Fibroblast of lung (primary cell): ENCODE measurements at regions not wholly inside any gene's neighbourhood (a gene's known extent, or its start where the extent isn't known, plus 50 kb on each side); places are given as distances from the start of the nearest gene placed in this dataset.
A peak's percentile ranks its signal among the peaks of the same experiment; 100 is the strongest.

Experiments used
- DNase-seq, 2 donors: peaks; one replicate each; pipeline versions ENCODE4 v3.0.0 to v3.0.0-alpha.2; 2010; ENCODE audit warnings: low read depth in 2 of 2
- H2AFZ ChIP-seq: 2 replicates; pipeline ENCODE4 v1.5.1; 2012; ENCODE audit warnings: low read length, control low read depth, inconsistent platforms
- H3K27ac ChIP-seq: 2 replicates; pipeline ENCODE4 v1.5.1; 2011; ENCODE audit warnings: low read length, control low read depth; ENCODE audit not compliant: insufficient read depth
- H3K27me3 ChIP-seq: 2 replicates; pipeline ENCODE4 v1.5.1; 2011; ENCODE audit warnings: mild to moderate bottlenecking, low read length; ENCODE audit not compliant: control insufficient read depth, insufficient read depth
- H3K36me3 ChIP-seq: 2 replicates; pipeline ENCODE4 v1.5.1; 2011; ENCODE audit warnings: low read length; ENCODE audit not compliant: control insufficient read depth, insufficient read depth
- H3K4me1 ChIP-seq: 2 replicates; pipeline ENCODE4 v1.5.1; 2011; ENCODE audit warnings: low read length; ENCODE audit not compliant: control insufficient read depth, insufficient read depth; ENCODE audit errors: extremely low read depth
- H3K4me2 ChIP-seq: 2 replicates; pipeline ENCODE4 v1.5.1; 2011; ENCODE audit warnings: low read length, control low read depth; ENCODE audit not compliant: insufficient read depth; ENCODE audit errors: extremely low read depth
- H3K4me3 ChIP-seq, 4 experiments: fragments of 200-600 bp in 1 of 4; sonication (generic) in 1 of 4; replicated peaks in 1 of 4; 2 replicates each; pipeline ENCODE4 v1.5.1; 2011 to 2016; ENCODE audit warnings: low read length in 4 of 4, low read depth in 3 of 4, mild to moderate bottlenecking in 3 of 4, control low read depth in 2 of 4, inconsistent platforms in 1 of 4, mixed read lengths in 1 of 4; ENCODE audit not compliant: insufficient read depth in 1 of 4; ENCODE audit errors: control extremely low read depth in 1 of 4
- H3K79me2 ChIP-seq: 2 replicates; pipeline ENCODE4 v1.5.1; 2012; ENCODE audit warnings: mild to moderate bottlenecking, low read length, inconsistent platforms; ENCODE audit not compliant: control insufficient read depth, insufficient read depth
- H3K9ac ChIP-seq: 2 replicates; pipeline ENCODE4 v1.5.1; 2011; ENCODE audit warnings: mild to moderate bottlenecking, low read length, control low read depth; ENCODE audit not compliant: insufficient read depth
- H3K9me3 ChIP-seq: 2 replicates; pipeline ENCODE4 v1.5.1; 2012; ENCODE audit warnings: low read depth, low read length; ENCODE audit not compliant: control insufficient read depth, insufficient read depth
- H4K20me1 ChIP-seq: 2 replicates; pipeline ENCODE4 v1.5.1; 2011; ENCODE audit warnings: low read length; ENCODE audit not compliant: control insufficient read depth, insufficient read depth; ENCODE audit errors: extremely low read depth
- EZH2 ChIP-seq: IDR thresholded peaks from 2 replicates; pipeline ENCODE4 v1.5.1; 2012; ENCODE audit warnings: low read length, control low read depth, mild to moderate bottlenecking; ENCODE audit errors: missing control alignments
- TF ChIP-seq, protein P1 (sequence below), 2 donors: IDR thresholded peaks in 1 of 2; conservative IDR thresholded peaks in 1 of 2; 1 replicate in 1 of 2; 2 replicates in 1 of 2; pipeline ENCODE4 v1.5.1; 2011 to 2012; ENCODE audit warnings: low read length in 2 of 2, control low read depth in 1 of 2, inconsistent platforms in 1 of 2, low read depth in 1 of 2, mild to moderate bottlenecking in 1 of 2

DNA sequence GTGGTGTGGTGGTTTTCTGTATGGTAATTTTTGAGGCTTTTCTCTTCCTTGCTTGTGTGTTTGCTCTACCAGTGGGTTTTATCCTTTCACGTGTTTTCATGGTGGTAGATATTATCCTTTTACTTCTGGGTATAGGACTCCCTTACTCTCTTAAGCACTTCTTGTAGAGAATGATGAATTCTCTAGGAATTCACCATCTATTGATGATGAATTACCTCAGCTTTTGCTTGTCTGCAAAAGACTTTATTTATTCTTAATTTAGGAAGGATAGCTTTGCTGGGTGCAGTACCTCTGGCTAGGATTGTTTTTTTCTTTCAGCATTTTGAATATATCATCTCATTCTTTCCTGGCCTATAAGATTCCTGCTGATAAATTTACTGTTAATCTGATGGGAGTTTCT, 415.3 kb downstream of the PDGFC start:
- H3K9me3 ChIP-seq, result no peaks in the 10 kb centered on the region
- H3K27me3 ChIP-seq, result no peaks in the 10 kb centered on the region
- no peak overlapping the region for H2AFZ ChIP-seq
- no peaks in the 10 kb centered on the region for H3K36me3 ChIP-seq
- no peak overlapping the region for H3K4me2 ChIP-seq
- H3K4me1 ChIP-seq, result peaks cover 5% of the 10 kb centered on the region
- no peak overlapping the region for H3K27ac ChIP-seq
- no peaks in the 10 kb centered on the region for H4K20me1 ChIP-seq
- DNase-seq, result peak in 1 of 2 donors; percentile 82
- H3K79me2 ChIP-seq, result no peaks in the 10 kb centered on the region
- no peak overlapping the region for H3K9ac ChIP-seq
- TF ChIP-seq EZH2, result no peak
- TF ChIP-seq, protein P1, sequence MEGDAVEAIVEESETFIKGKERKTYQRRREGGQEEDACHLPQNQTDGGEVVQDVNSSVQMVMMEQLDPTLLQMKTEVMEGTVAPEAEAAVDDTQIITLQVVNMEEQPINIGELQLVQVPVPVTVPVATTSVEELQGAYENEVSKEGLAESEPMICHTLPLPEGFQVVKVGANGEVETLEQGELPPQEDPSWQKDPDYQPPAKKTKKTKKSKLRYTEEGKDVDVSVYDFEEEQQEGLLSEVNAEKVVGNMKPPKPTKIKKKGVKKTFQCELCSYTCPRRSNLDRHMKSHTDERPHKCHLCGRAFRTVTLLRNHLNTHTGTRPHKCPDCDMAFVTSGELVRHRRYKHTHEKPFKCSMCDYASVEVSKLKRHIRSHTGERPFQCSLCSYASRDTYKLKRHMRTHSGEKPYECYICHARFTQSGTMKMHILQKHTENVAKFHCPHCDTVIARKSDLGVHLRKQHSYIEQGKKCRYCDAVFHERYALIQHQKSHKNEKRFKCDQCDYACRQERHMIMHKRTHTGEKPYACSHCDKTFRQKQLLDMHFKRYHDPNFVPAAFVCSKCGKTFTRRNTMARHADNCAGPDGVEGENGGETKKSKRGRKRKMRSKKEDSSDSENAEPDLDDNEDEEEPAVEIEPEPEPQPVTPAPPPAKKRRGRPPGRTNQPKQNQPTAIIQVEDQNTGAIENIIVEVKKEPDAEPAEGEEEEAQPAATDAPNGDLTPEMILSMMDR (conservative IDR thresholded peaks at IDR 0.05 in 1 of 2, IDR thresholded peaks at IDR 0.05 in 1 of 2; ENCODE audit: low read depth in 1 of 2, low read length in 2 of 2), result no peak
- no peak overlapping the region for H3K4me3 ChIP-seq

DNA sequence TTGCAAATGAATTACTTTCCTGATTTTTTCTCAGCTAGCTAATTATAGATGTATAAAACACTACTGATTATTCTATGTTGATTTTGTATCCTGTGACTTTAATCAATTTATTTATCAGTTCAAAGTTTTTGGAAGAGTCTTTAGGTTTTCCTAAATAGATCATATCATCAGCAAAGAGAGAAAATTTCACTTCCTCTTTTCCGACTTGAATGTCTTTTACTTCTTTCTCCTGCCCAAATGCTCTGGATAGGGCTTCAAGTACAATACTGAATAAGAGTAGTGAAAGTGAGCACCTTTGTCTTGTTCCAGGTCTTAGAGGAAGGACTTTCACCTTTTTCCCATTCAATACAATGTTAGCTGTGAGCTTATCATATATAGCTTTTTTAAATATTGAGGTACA, 417.9 kb downstream of the PDGFC start:
- peaks cover 5% of the 10 kb centered on the region for H3K4me1 ChIP-seq
- H3K9ac ChIP-seq, result no peak overlapping the region
- no peaks in the 10 kb centered on the region for H4K20me1 ChIP-seq
- H3K79me2 ChIP-seq, result no peaks in the 10 kb centered on the region
- H2AFZ ChIP-seq, result no peak overlapping the region
- TF ChIP-seq, protein P1 (conservative IDR thresholded peaks at IDR 0.05 in 1 of 2, IDR thresholded peaks at IDR 0.05 in 1 of 2; ENCODE audit: low read depth in 1 of 2, low read length in 2 of 2), result no peak
- TF ChIP-seq EZH2, result no peak
- no peaks in the 10 kb centered on the region for H3K36me3 ChIP-seq
- H3K4me3 ChIP-seq, result no peak overlapping the region
- H3K27ac ChIP-seq, result no peak overlapping the region
- H3K27me3 ChIP-seq, result no peaks in the 10 kb centered on the region
- no peaks in the 10 kb centered on the region for H3K9me3 ChIP-seq
- DNase-seq, result no peak
- no peak overlapping the region for H3K4me2 ChIP-seq

DNA sequence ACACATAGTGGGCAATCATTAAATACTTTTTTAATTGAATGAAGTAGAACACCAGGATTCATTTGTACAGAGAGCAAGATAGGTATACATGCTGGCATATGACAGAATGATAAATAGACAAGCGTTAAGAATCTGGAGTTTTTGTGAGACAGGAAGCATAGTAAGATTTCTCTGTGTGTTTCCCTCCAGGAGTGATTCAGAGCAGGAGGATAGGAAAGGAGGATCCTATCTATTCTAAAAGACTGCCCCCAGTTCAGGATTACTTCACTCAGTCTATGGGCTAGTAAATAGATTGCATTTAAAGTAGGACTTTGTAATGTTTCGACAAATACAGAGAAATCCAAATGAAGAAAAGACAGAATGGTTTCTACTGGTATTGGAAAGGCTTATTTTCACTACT, 423.7 kb downstream of the PDGFC start:
- Histone ChIP-seq H3K9ac (no peak overlapping the region), H3K4me2 (no peak overlapping the region), H3K79me2 (no peaks in the 10 kb centered on the region), H3K27me3 (no peaks in the 10 kb centered on the region), H4K20me1 (no peaks in the 10 kb centered on the region), H3K9me3 (no peaks in the 10 kb centered on the region), H3K27ac (no peak overlapping the region), H3K36me3 (no peaks in the 10 kb centered on the region), H2AFZ (no peak overlapping the region), H3K4me3 (no peak overlapping the region), H3K4me1 (peaks cover 7% of the 10 kb centered on the region)
- TF ChIP-seq EZH2, result no peak
- TF ChIP-seq, protein P1 (conservative IDR thresholded peaks at IDR 0.05 in 1 of 2, IDR thresholded peaks at IDR 0.05 in 1 of 2; ENCODE audit: low read depth in 1 of 2, low read length in 2 of 2), result no peak
- peak in 1 of 2 donors; percentile 34 for DNase-seq
